Omental fat pad (tissue), 3 donors: ENCODE measurements at regions not wholly inside any gene's neighbourhood (a gene's known extent, or its start where the extent isn't known, plus 50 kb on each side); places are given as distances from the start of the nearest gene placed in this dataset.

ENCODE experiments used
- ATAC-seq: fragments of 150-250 bp; one replicate; pipeline ENCODE4 v1.9.1; 2016; ENCODE audit warnings: mild to moderate bottlenecking, moderate library complexity; ENCODE audit not compliant: low FRiP score
- DNase-seq: peaks from one replicate; pipeline ENCODE4 v3.0.0-alpha.2; 2019; ENCODE audit warnings: low spot score
- TF ChIP-seq, protein P1 (sequence below), 3 donors: fragments of 450-650 bp; IDR thresholded peaks; one replicate each; pipeline ENCODE4 v1.5.1; 2016 to 2017; ENCODE audit warnings: antibody characterized with exemption in 3 of 3, mild to moderate bottlenecking in 3 of 3, moderate library complexity in 2 of 3

DNA sequence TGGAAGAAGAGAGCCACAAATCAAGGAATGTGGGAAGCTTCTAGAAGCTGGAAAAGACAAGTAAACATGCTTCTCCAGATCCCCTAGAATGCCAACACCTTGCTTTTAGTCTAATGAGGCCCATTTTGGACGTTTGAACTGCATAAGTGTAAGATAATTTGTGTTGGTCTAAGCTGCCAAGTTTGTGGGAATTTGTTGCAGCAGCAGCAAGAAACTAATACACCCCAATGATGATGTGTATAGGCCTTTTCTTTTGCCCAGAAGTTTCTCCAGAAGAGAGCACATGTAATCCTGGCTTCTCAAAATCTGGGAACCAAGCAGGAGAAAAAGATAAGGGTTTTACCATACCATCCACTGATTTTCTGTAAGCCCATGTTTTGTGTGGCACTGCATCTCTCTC, 96.1 kb upstream of the DPT start:
- TF ChIP-seq, protein P1, sequence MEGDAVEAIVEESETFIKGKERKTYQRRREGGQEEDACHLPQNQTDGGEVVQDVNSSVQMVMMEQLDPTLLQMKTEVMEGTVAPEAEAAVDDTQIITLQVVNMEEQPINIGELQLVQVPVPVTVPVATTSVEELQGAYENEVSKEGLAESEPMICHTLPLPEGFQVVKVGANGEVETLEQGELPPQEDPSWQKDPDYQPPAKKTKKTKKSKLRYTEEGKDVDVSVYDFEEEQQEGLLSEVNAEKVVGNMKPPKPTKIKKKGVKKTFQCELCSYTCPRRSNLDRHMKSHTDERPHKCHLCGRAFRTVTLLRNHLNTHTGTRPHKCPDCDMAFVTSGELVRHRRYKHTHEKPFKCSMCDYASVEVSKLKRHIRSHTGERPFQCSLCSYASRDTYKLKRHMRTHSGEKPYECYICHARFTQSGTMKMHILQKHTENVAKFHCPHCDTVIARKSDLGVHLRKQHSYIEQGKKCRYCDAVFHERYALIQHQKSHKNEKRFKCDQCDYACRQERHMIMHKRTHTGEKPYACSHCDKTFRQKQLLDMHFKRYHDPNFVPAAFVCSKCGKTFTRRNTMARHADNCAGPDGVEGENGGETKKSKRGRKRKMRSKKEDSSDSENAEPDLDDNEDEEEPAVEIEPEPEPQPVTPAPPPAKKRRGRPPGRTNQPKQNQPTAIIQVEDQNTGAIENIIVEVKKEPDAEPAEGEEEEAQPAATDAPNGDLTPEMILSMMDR (IDR thresholded peaks at IDR 0.05): no peak
- DNase-seq (no peak), ATAC-seq (no peak)

DNA sequence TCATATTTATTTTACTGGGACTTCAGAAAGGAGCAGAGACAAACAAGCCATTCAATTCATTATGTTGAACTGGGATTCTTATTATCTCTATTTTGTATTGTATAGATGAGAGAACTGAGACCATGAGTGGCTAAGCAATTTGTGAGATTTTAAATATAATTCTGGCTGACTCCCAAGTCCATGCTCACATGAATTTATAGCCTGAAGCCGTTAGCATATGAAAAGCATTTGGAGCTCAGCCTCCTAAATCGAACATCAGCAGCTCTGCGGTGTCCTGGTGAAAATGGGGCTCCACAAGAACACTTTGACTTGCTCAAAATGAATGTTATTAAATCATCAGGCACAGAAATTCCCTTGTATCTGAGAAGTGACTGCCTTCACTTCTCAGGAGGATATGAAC, 96.8 kb upstream of the DPT start:
- no peak for DNase-seq
- no peak for ATAC-seq
- TF ChIP-seq, protein P1 (IDR thresholded peaks at IDR 0.05): no peak

DNA sequence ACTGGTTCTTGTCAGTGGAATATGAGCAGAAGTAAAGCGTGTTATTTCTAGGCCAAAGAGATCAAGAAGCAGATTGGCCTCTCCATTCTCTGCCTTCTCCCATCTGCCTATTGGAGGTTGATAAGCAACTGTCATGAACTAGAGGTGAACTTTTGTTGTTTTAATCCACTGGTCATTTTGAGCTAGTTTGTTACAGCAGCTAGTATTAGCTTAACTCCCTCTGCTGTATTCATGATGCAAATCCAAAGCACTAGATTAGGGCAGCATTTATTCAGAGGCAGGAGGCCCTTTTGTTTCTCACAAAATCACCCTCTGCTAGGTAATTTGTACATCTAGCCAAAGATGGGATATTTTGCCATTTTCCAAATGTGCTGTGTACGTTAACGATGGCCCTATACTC, 97.3 kb upstream of the DPT start:
- DNase-seq: no peak
- TF ChIP-seq, protein P1 (IDR thresholded peaks at IDR 0.05): no peak
- no peak for ATAC-seq

DNA sequence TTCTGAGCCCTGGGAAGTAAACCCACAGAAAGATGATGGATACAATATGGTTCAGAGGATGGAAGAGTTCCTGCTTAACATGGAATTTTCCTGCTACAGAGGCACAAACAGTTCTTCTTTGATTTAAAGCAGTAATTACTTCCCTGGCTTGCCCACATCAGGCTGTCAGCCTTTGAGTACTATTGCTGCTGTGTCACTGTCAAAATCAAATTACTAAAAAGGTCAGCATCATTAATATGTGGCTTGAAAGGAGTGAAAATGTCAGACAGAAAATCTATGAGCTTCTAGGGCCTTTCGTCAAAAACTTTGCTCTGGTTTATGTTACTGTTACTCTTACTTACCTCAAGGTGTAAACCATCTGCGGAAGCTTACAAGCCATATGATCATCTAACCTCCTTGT, 98.6 kb upstream of the DPT start:
- TF ChIP-seq, protein P1 (IDR thresholded peaks at IDR 0.05): no peak
- ATAC-seq (no peak), DNase-seq (no peak)

DNA sequence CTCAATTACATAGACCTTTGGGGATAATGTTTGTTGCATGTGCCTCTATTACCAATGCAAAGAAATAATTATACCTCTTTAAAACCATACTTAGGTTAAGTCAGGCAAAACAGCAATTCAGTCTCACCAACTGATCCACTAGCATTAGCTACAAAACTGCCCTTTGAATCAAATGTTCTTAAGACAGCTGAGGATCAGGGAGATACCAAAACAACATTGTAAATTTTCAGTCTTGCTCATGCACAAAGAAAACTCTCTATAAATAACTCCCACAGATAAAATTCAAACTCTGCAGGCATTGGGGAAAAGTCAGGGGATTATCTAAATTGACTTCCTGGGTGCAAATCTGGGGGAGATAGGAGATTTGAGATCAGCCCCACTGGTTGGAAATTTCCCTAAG, 100.9 kb upstream of the DPT start:
- ATAC-seq: no peak
- TF ChIP-seq, protein P1 (IDR thresholded peaks at IDR 0.05): no peak

DNA sequence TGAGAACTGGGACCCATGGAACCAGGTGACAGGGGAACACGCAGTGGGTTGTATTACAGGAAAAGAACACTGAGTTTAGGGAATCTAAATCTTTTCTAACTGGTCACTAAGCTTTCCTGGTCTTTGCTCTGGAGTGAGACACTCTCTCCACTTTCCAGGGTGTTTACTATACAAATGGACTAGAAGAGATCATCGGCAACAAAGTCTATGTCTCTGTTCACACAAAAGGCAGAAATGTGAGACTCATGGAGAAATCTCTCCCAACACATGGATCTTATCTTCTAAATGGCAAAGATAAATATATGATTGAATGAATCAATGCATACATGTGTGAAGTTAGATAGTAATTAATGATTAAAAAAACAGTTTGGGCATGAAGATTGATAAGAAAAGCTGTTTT, 101.6 kb upstream of the DPT start:
- DNase-seq (no peak), ATAC-seq (no peak)
- TF ChIP-seq, protein P1 (IDR thresholded peaks at IDR 0.05): no peak

More for the DNA sequence above, 100.9 kb upstream of the DPT start:
- DNase-seq: no peak

DNA sequence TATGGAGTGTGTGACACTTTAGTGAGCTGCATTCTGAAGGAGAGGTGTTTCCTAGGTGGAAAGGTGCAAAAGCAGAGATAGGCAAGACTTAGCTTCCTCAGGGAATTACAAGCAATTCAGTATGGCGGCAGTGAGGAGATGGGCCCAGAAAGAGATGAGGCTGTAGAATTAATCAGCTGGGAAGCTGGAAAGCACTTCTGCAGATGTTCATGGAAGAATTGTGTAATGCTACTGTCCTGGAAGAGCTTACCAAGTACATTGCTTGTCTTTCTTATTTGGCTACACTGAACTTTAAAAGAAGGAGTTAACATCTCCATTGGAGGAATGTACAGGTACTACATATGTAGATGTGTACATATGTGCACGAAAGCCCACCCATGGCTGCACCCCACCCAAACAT, 103.7 kb upstream of the DPT start:
- DNase-seq (no peak), ATAC-seq (no peak)
- TF ChIP-seq, protein P1 (IDR thresholded peaks at IDR 0.05): no peak
